ENCODE measurements at regions not wholly inside any gene's neighbourhood (a gene's known extent, or its start where the extent isn't known, plus 50 kb on each side); places are given as distances from the start of the nearest gene placed in this dataset.

GRCh38 chr3:189040656-189041335, 131.0 kb upstream of the TPRG1 start:
- ChIA-PET CTCF (interaction anchor here (1.1 kb wide), 2 partner anchors 86 to 1300 kb away, joined by 3 to 6 read pairs; no protein-coding TSS in a partner anchor), POLR2A (ENCODE audit: unreplicated experiment) (no interaction called here)
- H3K27me3 ChIP-seq (ENCODE audit: insufficient read depth, low read depth) = no peaks in the 10 kb centered on the region
- intact Hi-C loops (cut with micrococcal nuclease; ENCODE audit: unreplicated experiment) = loop anchor here (2.0 to 5.0 kb wide), 2 partner anchors 192 to 1302 kb away; no protein-coding TSS in a partner anchor
- no peaks in the 10 kb centered on the region for H4K20me1 ChIP-seq (ENCODE audit: insufficient read depth)
- 0 out of 2 replicates have a peak, but pooled peaks cover under 1% of the 10 kb centered on the region for H3K9me3 ChIP-seq (ENCODE audit: insufficient read depth, low read depth)
- DNase-seq = no peak
- H3K79me2 ChIP-seq (ENCODE audit: low read depth) = no peaks in the 10 kb centered on the region
- no TSS peak for BruUV-seq (replicated peaks)
- no peak overlapping the region for H3K4me2 ChIP-seq
- no peak overlapping the region for H2AFZ ChIP-seq
- no peaks in the 10 kb centered on the region for H3F3A ChIP-seq (ENCODE audit: insufficient read depth, low read depth)
- H3K9me2 ChIP-seq (ENCODE audit: insufficient read depth) = no peaks in the 10 kb centered on the region
- TF ChIP-seq CTCF (conservative IDR thresholded peaks at IDR 0.05) (no peak), EZH2 (IDR thresholded peaks at IDR 0.05; ENCODE audit: low read depth) (no peak)
- H3K4me3 ChIP-seq = no peak overlapping the region
- no peaks in the 10 kb centered on the region for H3K4me1 ChIP-seq (replicated peaks; ENCODE audit: insufficient read depth)
- no peaks in the 10 kb centered on the region for H3K36me3 ChIP-seq (ENCODE audit: low read depth)
- H3K27ac ChIP-seq = no peak overlapping the region

- POLR2A ChIA-PET (ENCODE audit: unreplicated experiment) = no interaction called here
- no peaks in the 10 kb centered on the region for H3K27me3 ChIP-seq (ENCODE audit: insufficient read depth, low read depth)
- BruUV-seq (replicated peaks) = no TSS peak
- no peaks in the 10 kb centered on the region for H3K4me1 ChIP-seq (replicated peaks; ENCODE audit: insufficient read depth)
- H3K27ac ChIP-seq = no peak overlapping the region
- H4K20me1 ChIP-seq (ENCODE audit: insufficient read depth) = no peaks in the 10 kb centered on the region
- no peaks in the 10 kb centered on the region for H3K79me2 ChIP-seq (ENCODE audit: low read depth)
- H3K4me2 ChIP-seq = no peak overlapping the region
- no peak overlapping the region for H2AFZ ChIP-seq
- no peaks in the 10 kb centered on the region for H3K9me3 ChIP-seq (ENCODE audit: insufficient read depth, low read depth)
- no peaks in the 10 kb centered on the region for H3K9me2 ChIP-seq (ENCODE audit: insufficient read depth)
- no peaks in the 10 kb centered on the region for H3K36me3 ChIP-seq (ENCODE audit: low read depth)
- TF ChIP-seq EZH2 (IDR thresholded peaks at IDR 0.05; ENCODE audit: low read depth) = no peak
- TF ChIP-seq CTCF (conservative IDR thresholded peaks at IDR 0.05) = peak; percentile 71
- DNase-seq = peak in 1 of 2 experiments; percentile 42
- no peak overlapping the region for H3K4me3 ChIP-seq
- intact Hi-C loops (cut with micrococcal nuclease; ENCODE audit: unreplicated experiment) = loop anchor here (2.0 to 5.0 kb wide), 2 partner anchors 191 to 1303 kb away; no protein-coding TSS in a partner anchor
- CTCF ChIA-PET = interaction anchor here (1.1 kb wide), 2 partner anchors 87 to 1301 kb away, joined by 3 to 6 read pairs; no protein-coding TSS in a partner anchor
- H3F3A ChIP-seq (ENCODE audit: insufficient read depth, low read depth) = no peaks in the 10 kb centered on the region
These were observed 130.2 kb upstream of the TPRG1 start for GRCh38 chr3:189041482-189042090.

GRCh38 chr3:189042832-189043231, 128.9 kb upstream of the TPRG1 start:
- Histone ChIP-seq H3K27me3 (ENCODE audit: insufficient read depth, low read depth) (no peaks in the 10 kb centered on the region), H3K4me3 (no peak overlapping the region), H3K79me2 (ENCODE audit: low read depth) (no peaks in the 10 kb centered on the region), H4K20me1 (ENCODE audit: insufficient read depth) (no peaks in the 10 kb centered on the region), H3K27ac (no peak overlapping the region), H3K4me2 (no peak overlapping the region), H2AFZ (no peak overlapping the region), H3K36me3 (ENCODE audit: low read depth) (no peaks in the 10 kb centered on the region), H3K9me2 (ENCODE audit: insufficient read depth) (no peaks in the 10 kb centered on the region), H3F3A (ENCODE audit: insufficient read depth, low read depth) (no peaks in the 10 kb centered on the region), H3K9me3 (ENCODE audit: insufficient read depth, low read depth) (no peaks in the 10 kb centered on the region), H3K4me1 (replicated peaks; ENCODE audit: insufficient read depth) (no peaks in the 10 kb centered on the region)
- TF ChIP-seq EZH2 (IDR thresholded peaks at IDR 0.05; ENCODE audit: low read depth) (no peak), CTCF (conservative IDR thresholded peaks at IDR 0.05) (no peak)
- POLR2A ChIA-PET (ENCODE audit: unreplicated experiment) = no interaction called here
- CTCF ChIA-PET = interaction anchor here (0.6 kb wide), 1 partner anchor 15 kb away, joined by 3 read pairs; no protein-coding TSS in a partner anchor
- intact Hi-C loops (cut with micrococcal nuclease; ENCODE audit: unreplicated experiment) = loop anchor here (5.0 kb wide), 1 partner anchor 189 kb away; no protein-coding TSS in a partner anchor
- no peak for DNase-seq
- BruUV-seq (replicated peaks) = no TSS peak
